HCT116 (cell line): ENCODE measurements at regions not wholly inside any gene's neighbourhood (a gene's known extent, or its start where the extent isn't known, plus 50 kb on each side); places are given as distances from the start of the nearest gene placed in this dataset.

ENCODE experiments used
- ATAC-seq: fragments of 200-7000 bp; cut with Tn5 transposase; 2 replicates; pipeline ENCODE4 v1.9.1; 2020; ENCODE audit warnings: mild to moderate bottlenecking, moderate library complexity
- BruUV-seq: library from RNA; stranded (reverse); fragments of 400-500 nt; replicated peaks from 2 replicates; lab custom pipeline; 2021; lab: Mats Ljungman, UMichigan
- CTCF ChIA-PET: fragments of 300-600 bp; sonication (Branson Sonifier 250); formaldehyde crosslinking; loops from one replicate; lab custom pipeline; 2021; ENCODE audit warnings: antibody characterized with exemption; lab: Charles Lee
- POLR2A ChIA-PET: fragments of 300-600, 350-600 bp; sonication (Branson Sonifier 250); formaldehyde crosslinking; loops from one replicate; lab custom pipeline; 2021; ENCODE audit warnings: antibody characterized with exemption; lab: Charles Lee
- RAD21 ChIA-PET, 2 experiments: fragments of 300-600 bp; sonication (Branson Sonifier 250); formaldehyde crosslinking; loops; one replicate each; lab custom pipeline; 2023; ENCODE audit warnings: low total read pairs in 2 of 2; ENCODE audit not compliant: uncharacterized antibody in 2 of 2, unreplicated experiment in 2 of 2, low non-redundant PET in 1 of 2; lab: Charles Lee
- DNase-seq: peaks from one replicate; pipeline ENCODE4 v3.0.0-alpha.2; 2010; ENCODE audit warnings: low read depth, low spot score
- H2AFZ ChIP-seq: fragments of 200-600 bp; shearing (Covaris generic), sonication (generic); 2 replicates; pipeline ENCODE4 v1.6.1; 2017; ENCODE audit warnings: low read depth, mixed run types, mixed read lengths, antibody characterized with exemption, low read length; ENCODE audit not compliant: poor library complexity, severe bottlenecking
- H3K27ac ChIP-seq: 2 replicates; pipeline ENCODE4 v1.5.1; 2012; ENCODE audit warnings: low read depth, low read length
- H3K27me3 ChIP-seq: fragments of 200-600 bp; sonication (generic); 2 replicates; pipeline ENCODE4 v1.6.1; 2016; ENCODE audit warnings: mixed run types, low read length, mixed read lengths; ENCODE audit not compliant: insufficient read depth
- H3K36me3 ChIP-seq, 2 experiments: fragments of 200-500 bp in 1 of 2; fragments of 200-600 bp in 1 of 2; sonication (Bioruptor generic) in 1 of 2; sonication (generic) in 1 of 2; 2 replicates each; pipeline versions ENCODE4 v1.5.1 to v1.6.1; 2014 to 2016; ENCODE audit warnings: low read length in 2 of 2, inconsistent platforms in 1 of 2, mixed read lengths in 1 of 2, mixed run types in 1 of 2; ENCODE audit not compliant: insufficient read depth in 2 of 2, control insufficient read depth in 1 of 2
- H3K4me1 ChIP-seq, 2 experiments: fragments of 200-600 bp in 1 of 2; sonication (generic) in 1 of 2; 2 replicates each; pipeline versions ENCODE4 v1.5.1 to v1.6.1; 2012 to 2017; ENCODE audit warnings: low read length in 2 of 2, inconsistent platforms in 1 of 2, mild to moderate bottlenecking in 1 of 2, mixed read lengths in 1 of 2, mixed run types in 1 of 2, moderate library complexity in 1 of 2; ENCODE audit not compliant: insufficient read depth in 2 of 2, control insufficient read depth in 1 of 2
- H3K4me2 ChIP-seq: fragments of 200-600 bp; sonication (generic); 2 replicates; pipeline ENCODE4 v1.6.1; 2017; ENCODE audit warnings: mixed run types, low read length, mixed read lengths
- H3K4me3 ChIP-seq, 2 experiments: fragments of 200-600 bp in 1 of 2; sonication (generic) in 1 of 2; replicated peaks in 1 of 2; 2 replicates each; pipeline ENCODE4 v1.5.1; 2011 to 2016; ENCODE audit warnings: low read length in 2 of 2, control low read depth in 1 of 2, low read depth in 1 of 2, mild to moderate bottlenecking in 1 of 2, mixed read lengths in 1 of 2, mixed run types in 1 of 2
- H3K79me2 ChIP-seq: fragments of 200-600 bp; sonication (generic); 2 replicates; pipeline ENCODE4 v1.6.1; 2017; ENCODE audit warnings: mild to moderate bottlenecking, mixed run types, low read length, moderate library complexity, mixed read lengths; ENCODE audit not compliant: insufficient read depth
- H3K9ac ChIP-seq: fragments of 200-600 bp; sonication (generic); 2 replicates; pipeline ENCODE4 v1.6.1; 2016; ENCODE audit warnings: low read length, mixed read lengths
- H3K9me2 ChIP-seq: fragments of 200-600 bp; sonication (generic), shearing (Covaris generic); 2 replicates; pipeline ENCODE4 v1.6.1; 2017; ENCODE audit warnings: mixed run types, mild to moderate bottlenecking, moderate library complexity; ENCODE audit not compliant: insufficient read depth
- H3K9me3 ChIP-seq, 2 experiments: fragments of 200-500 bp in 1 of 2; fragments of 200-600 bp in 1 of 2; sonication (Bioruptor generic) in 1 of 2; sonication (generic) in 1 of 2; 2 replicates each; pipeline ENCODE4 v1.6.1; 2014 to 2017; ENCODE audit warnings: low read length in 2 of 2, mixed read lengths in 2 of 2, inconsistent platforms in 1 of 2, low read depth in 1 of 2, mild to moderate bottlenecking in 1 of 2, mixed run types in 1 of 2, moderate library complexity in 1 of 2; ENCODE audit not compliant: control insufficient read depth in 1 of 2, insufficient read depth in 1 of 2
- H4K20me1 ChIP-seq: fragments of 200-600 bp; sonication (generic), shearing (Covaris generic); 2 replicates; pipeline ENCODE4 v1.6.1; 2017; ENCODE audit warnings: mixed run types, mild to moderate bottlenecking, moderate library complexity; ENCODE audit not compliant: insufficient read depth
- CBX3 ChIP-seq: IDR thresholded peaks from 2 replicates; pipeline ENCODE4 v1.6.1; 2012; ENCODE audit warnings: low read depth
- CEBPB ChIP-seq: IDR thresholded peaks from 2 replicates; pipeline ENCODE4 v1.6.1; 2012; ENCODE audit warnings: low read depth
- EZH2 ChIP-seq: fragments of 200-600 bp; sonication (generic); IDR thresholded peaks from 2 replicates; pipeline ENCODE4 v1.6.1; 2017; ENCODE audit warnings: antibody characterized with exemption, mixed run types
- EZH2phosphoT487 ChIP-seq: fragments of 200-600 bp; IDR thresholded peaks from 2 replicates; pipeline ENCODE4 v1.6.1; 2018; ENCODE audit warnings: antibody characterized with exemption, borderline replicate concordance
- JUND ChIP-seq: IDR thresholded peaks from 2 replicates; pipeline ENCODE4 v1.6.1; 2012
- POLR2A ChIP-seq: IDR thresholded peaks from 2 replicates; pipeline ENCODE4 v1.7.0; 2011; ENCODE audit warnings: borderline replicate concordance; ENCODE audit not compliant: insufficient read depth, insufficient read length; ENCODE audit errors: extremely low read depth
- POLR2AphosphoS5 ChIP-seq: IDR thresholded peaks from 2 replicates; pipeline ENCODE4 v1.6.1; 2011; ENCODE audit warnings: mild to moderate bottlenecking, low read depth, low read length, moderate library complexity
- RAD21 ChIP-seq: IDR thresholded peaks from 2 replicates; pipeline ENCODE4 v1.6.1; 2012; ENCODE audit warnings: low read depth, mild to moderate bottlenecking
- SIN3A ChIP-seq: IDR thresholded peaks from 2 replicates; pipeline ENCODE4 v1.6.1; 2012; ENCODE audit warnings: low read depth
- SP1 ChIP-seq: IDR thresholded peaks from 2 replicates; pipeline ENCODE4 v1.6.1; 2012; ENCODE audit warnings: low read depth
- SRF ChIP-seq: IDR thresholded peaks from 2 replicates; pipeline ENCODE4 v1.6.1; 2012; ENCODE audit warnings: low read depth
- TCF7L2 ChIP-seq: IDR thresholded peaks from 2 replicates; pipeline ENCODE4 v1.7.0; 2011; ENCODE audit warnings: borderline replicate concordance, inconsistent platforms; ENCODE audit not compliant: insufficient read depth, insufficient read length; ENCODE audit errors: extremely low read depth
- YY1 ChIP-seq: IDR thresholded peaks from 2 replicates; pipeline ENCODE4 v1.6.1; 2011; ENCODE audit warnings: low read length, low read depth, moderate library complexity, mild to moderate bottlenecking; ENCODE audit not compliant: insufficient replicate concordance; ENCODE audit errors: extremely low read depth
- ZFX ChIP-seq: fragments of 450-650 bp; IDR thresholded peaks from 2 replicates; pipeline ENCODE4 v1.6.1; 2017
- intact Hi-C: fragments of 100-400 bp; cut with micrococcal nuclease; formaldehyde crosslinking; loops from 2 replicates; pipeline ENCODE4 v1.10.0; 2022
- TF ChIP-seq, protein P1 (sequence below): IDR thresholded peaks from 2 replicates; pipeline ENCODE4 v1.6.1; 2012
- TF ChIP-seq, protein P2 (sequence below): IDR thresholded peaks from 2 replicates; pipeline ENCODE4 v1.6.1; 2012; ENCODE audit warnings: low read depth
- TF ChIP-seq, protein P3 (sequence below), 3 experiments: fragments of 200-600 bp in 1 of 3; sonication (generic) in 1 of 3; IDR thresholded peaks in 2 of 3; conservative IDR thresholded peaks in 1 of 3; 2 replicates each; pipeline ENCODE4 v1.5.1; 2012 to 2017; ENCODE audit warnings: low read depth in 2 of 3, low read length in 2 of 3, antibody characterized with exemption in 1 of 3, borderline replicate concordance in 1 of 3, control low read depth in 1 of 3, mild to moderate bottlenecking in 1 of 3, mixed read lengths in 1 of 3, mixed run types in 1 of 3, moderate library complexity in 1 of 3; ENCODE audit not compliant: insufficient read depth in 1 of 3
- TF ChIP-seq, protein P4 (sequence below): IDR thresholded peaks from 2 replicates; pipeline ENCODE4 v1.6.1; 2011; ENCODE audit warnings: mild to moderate bottlenecking, low read length, moderate library complexity; ENCODE audit not compliant: insufficient replicate concordance; ENCODE audit errors: extremely low read depth
- TF ChIP-seq, protein P5 (sequence below): IDR thresholded peaks from 2 replicates; pipeline ENCODE4 v1.6.1; 2012

DNA sequence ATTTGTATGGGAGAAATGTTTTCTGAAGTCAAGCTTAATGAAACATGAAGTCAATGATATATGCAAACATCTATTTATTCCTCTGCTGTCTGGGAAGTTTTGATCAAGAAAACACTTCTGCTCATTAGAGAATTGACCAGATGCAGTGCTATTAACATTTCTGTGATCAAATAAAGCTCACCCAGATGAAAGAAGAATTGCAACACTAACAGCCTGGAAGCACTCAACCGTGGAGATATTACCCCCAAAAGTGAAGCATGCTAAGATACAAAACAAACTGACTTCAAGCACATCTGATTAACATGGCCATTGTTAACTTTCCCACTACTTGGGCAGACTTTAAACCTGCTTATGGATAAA is 73.7 kb upstream of the GUCY1A1 start:
- no peak for ATAC-seq
- no peaks in the 10 kb centered on the region for H3K36me3 ChIP-seq

More for the DNA sequence above, 73.7 kb upstream of the GUCY1A1 start:
- Histone ChIP-seq H3K9ac (no peak overlapping the region), H3K79me2 (no peaks in the 10 kb centered on the region), H3K27ac (no peak overlapping the region), H3K27me3 (no peaks in the 10 kb centered on the region), H3K4me3 (no peak overlapping the region), H4K20me1 (no peaks in the 10 kb centered on the region), H2AFZ (no peak overlapping the region), H3K4me1 (no peaks in the 10 kb centered on the region), H3K4me2 (no peak overlapping the region), H3K9me3 (no peaks in the 10 kb centered on the region), H3K9me2 (no peaks in the 10 kb centered on the region)
- no TSS peak for BruUV-seq
- ChIA-PET CTCF (no interaction called here), RAD21 (no interaction called here), POLR2A (no interaction called here)
- TF ChIP-seq EZH2: no peak
- TF ChIP-seq SRF: no peak
- TF ChIP-seq, protein P1, sequence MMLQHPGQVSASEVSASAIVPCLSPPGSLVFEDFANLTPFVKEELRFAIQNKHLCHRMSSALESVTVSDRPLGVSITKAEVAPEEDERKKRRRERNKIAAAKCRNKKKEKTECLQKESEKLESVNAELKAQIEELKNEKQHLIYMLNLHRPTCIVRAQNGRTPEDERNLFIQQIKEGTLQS: no peak
- TF ChIP-seq SIN3A: no peak
- no peak for TF ChIP-seq JUND
- no peak for TF ChIP-seq CBX3
- no peak for TF ChIP-seq TCF7L2
- no peak for TF ChIP-seq ZFX
- TF ChIP-seq EZH2phosphoT487: no peak
- TF ChIP-seq, protein P2, sequence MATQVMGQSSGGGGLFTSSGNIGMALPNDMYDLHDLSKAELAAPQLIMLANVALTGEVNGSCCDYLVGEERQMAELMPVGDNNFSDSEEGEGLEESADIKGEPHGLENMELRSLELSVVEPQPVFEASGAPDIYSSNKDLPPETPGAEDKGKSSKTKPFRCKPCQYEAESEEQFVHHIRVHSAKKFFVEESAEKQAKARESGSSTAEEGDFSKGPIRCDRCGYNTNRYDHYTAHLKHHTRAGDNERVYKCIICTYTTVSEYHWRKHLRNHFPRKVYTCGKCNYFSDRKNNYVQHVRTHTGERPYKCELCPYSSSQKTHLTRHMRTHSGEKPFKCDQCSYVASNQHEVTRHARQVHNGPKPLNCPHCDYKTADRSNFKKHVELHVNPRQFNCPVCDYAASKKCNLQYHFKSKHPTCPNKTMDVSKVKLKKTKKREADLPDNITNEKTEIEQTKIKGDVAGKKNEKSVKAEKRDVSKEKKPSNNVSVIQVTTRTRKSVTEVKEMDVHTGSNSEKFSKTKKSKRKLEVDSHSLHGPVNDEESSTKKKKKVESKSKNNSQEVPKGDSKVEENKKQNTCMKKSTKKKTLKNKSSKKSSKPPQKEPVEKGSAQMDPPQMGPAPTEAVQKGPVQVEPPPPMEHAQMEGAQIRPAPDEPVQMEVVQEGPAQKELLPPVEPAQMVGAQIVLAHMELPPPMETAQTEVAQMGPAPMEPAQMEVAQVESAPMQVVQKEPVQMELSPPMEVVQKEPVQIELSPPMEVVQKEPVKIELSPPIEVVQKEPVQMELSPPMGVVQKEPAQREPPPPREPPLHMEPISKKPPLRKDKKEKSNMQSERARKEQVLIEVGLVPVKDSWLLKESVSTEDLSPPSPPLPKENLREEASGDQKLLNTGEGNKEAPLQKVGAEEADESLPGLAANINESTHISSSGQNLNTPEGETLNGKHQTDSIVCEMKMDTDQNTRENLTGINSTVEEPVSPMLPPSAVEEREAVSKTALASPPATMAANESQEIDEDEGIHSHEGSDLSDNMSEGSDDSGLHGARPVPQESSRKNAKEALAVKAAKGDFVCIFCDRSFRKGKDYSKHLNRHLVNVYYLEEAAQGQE: no peak
- TF ChIP-seq CEBPB: no peak
- TF ChIP-seq, protein P3, sequence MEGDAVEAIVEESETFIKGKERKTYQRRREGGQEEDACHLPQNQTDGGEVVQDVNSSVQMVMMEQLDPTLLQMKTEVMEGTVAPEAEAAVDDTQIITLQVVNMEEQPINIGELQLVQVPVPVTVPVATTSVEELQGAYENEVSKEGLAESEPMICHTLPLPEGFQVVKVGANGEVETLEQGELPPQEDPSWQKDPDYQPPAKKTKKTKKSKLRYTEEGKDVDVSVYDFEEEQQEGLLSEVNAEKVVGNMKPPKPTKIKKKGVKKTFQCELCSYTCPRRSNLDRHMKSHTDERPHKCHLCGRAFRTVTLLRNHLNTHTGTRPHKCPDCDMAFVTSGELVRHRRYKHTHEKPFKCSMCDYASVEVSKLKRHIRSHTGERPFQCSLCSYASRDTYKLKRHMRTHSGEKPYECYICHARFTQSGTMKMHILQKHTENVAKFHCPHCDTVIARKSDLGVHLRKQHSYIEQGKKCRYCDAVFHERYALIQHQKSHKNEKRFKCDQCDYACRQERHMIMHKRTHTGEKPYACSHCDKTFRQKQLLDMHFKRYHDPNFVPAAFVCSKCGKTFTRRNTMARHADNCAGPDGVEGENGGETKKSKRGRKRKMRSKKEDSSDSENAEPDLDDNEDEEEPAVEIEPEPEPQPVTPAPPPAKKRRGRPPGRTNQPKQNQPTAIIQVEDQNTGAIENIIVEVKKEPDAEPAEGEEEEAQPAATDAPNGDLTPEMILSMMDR (IDR thresholded peaks at IDR 0.05 in 2 of 3, conservative IDR thresholded peaks at IDR 0.05 in 1 of 3; ENCODE audit: borderline replicate concordance in 1 of 3, insufficient read depth in 1 of 3, low read depth in 2 of 3, low read length in 2 of 3): no peak
- TF ChIP-seq, protein P4, sequence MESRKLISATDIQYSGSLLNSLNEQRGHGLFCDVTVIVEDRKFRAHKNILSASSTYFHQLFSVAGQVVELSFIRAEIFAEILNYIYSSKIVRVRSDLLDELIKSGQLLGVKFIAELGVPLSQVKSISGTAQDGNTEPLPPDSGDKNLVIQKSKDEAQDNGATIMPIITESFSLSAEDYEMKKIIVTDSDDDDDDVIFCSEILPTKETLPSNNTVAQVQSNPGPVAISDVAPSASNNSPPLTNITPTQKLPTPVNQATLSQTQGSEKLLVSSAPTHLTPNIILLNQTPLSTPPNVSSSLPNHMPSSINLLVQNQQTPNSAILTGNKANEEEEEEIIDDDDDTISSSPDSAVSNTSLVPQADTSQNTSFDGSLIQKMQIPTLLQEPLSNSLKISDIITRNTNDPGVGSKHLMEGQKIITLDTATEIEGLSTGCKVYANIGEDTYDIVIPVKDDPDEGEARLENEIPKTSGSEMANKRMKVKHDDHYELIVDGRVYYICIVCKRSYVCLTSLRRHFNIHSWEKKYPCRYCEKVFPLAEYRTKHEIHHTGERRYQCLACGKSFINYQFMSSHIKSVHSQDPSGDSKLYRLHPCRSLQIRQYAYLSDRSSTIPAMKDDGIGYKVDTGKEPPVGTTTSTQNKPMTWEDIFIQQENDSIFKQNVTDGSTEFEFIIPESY: no peak
- TF ChIP-seq YY1: no peak
- no peak for TF ChIP-seq SP1
- no peak for TF ChIP-seq POLR2A
- no peak for TF ChIP-seq RAD21
- TF ChIP-seq, protein P5, sequence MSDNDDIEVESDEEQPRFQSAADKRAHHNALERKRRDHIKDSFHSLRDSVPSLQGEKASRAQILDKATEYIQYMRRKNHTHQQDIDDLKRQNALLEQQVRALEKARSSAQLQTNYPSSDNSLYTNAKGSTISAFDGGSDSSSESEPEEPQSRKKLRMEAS: no peak
- TF ChIP-seq POLR2AphosphoS5: no peak
- DNase-seq: no peak
- intact Hi-C loops: no loop called here
